Spleen (tissue), 11 donors: ENCODE measurements at regions not wholly inside any gene's neighbourhood (a gene's known extent, or its start where the extent isn't known, plus 50 kb on each side); places are given as distances from the start of the nearest gene placed in this dataset.

Experiments used
- DNase-seq: peaks from one replicate; pipeline ENCODE4 v3.0.0-alpha.2; 2020
- H3K27ac ChIP-seq, 8 donors: fragments of 200-600 bp; sonication (generic) in 7 of 8; 1 replicate in 4 of 8; 2 replicates in 4 of 8; pipeline versions ENCODE4 v1.5.0 to v1.8.0; 2016 to 2021; ENCODE audit warnings: inconsistent platforms in 4 of 8, mild to moderate bottlenecking in 4 of 8, moderate library complexity in 1 of 8
- H3K27me3 ChIP-seq, 7 donors: fragments of 200-600 bp; sonication (generic) in 6 of 7; replicated peaks in 1 of 7; 1 replicate in 4 of 7; 2 replicates in 3 of 7; pipeline versions ENCODE4 v1.5.0 to v1.8.0; 2016 to 2021; ENCODE audit warnings: inconsistent platforms in 3 of 7, mild to moderate bottlenecking in 1 of 7
- H3K36me3 ChIP-seq, 6 donors: fragments of 200-600 bp; sonication (generic) in 5 of 6; 1 replicate in 4 of 6; 2 replicates in 2 of 6; pipeline versions ENCODE4 v1.5.0 to v1.8.0; 2016 to 2021; ENCODE audit warnings: inconsistent platforms in 2 of 6
- H3K4me1 ChIP-seq, 6 donors: fragments of 200-600 bp; sonication (generic) in 5 of 6; 1 replicate in 3 of 6; 2 replicates in 3 of 6; pipeline versions ENCODE4 v1.5.0 to v1.8.0; 2016 to 2021; ENCODE audit warnings: inconsistent platforms in 3 of 6
- H3K4me3 ChIP-seq, 8 donors: fragments of 200-600 bp; sonication (generic) in 7 of 8; 1 replicate in 4 of 8; 2 replicates in 4 of 8; pipeline versions ENCODE4 v1.5.0 to v1.8.0; 2016 to 2021; ENCODE audit warnings: inconsistent platforms in 4 of 8, mild to moderate bottlenecking in 4 of 8, moderate library complexity in 2 of 8
- H3K9me3 ChIP-seq, 8 donors: fragments of 200-600 bp; sonication (generic) in 7 of 8; 1 replicate in 4 of 8; 2 replicates in 4 of 8; pipeline versions ENCODE4 v1.5.0 to v1.8.0; 2016 to 2021; ENCODE audit warnings: inconsistent platforms in 4 of 8
- POLR2A ChIP-seq, 3 donors: fragments of 450-650 bp; IDR thresholded peaks; one replicate each; pipeline ENCODE4 v1.5.1; 2017; ENCODE audit warnings: antibody characterized with exemption in 3 of 3, mild to moderate bottlenecking in 1 of 3
- POLR2AphosphoS5 ChIP-seq, 3 donors: sonication (generic); formaldehyde crosslinking; IDR thresholded peaks; one replicate each; pipeline ENCODE4 v1.5.1; 2017; ENCODE audit warnings: antibody characterized with exemption in 3 of 3
- WGBS, 5 donors: extraction: QIAGEN DNeasy Blood & Tissue Kit in 3 of 5; methylation state at CpG; one replicate each; pipeline versions ENCODE4 v1.1.5 to v1.1.7; 2013 to 2018; 5-methylcytosine and 5-hydroxymethylcytosine counted together
- intact Hi-C: fragments of 100-400 bp; cut with DNase I; formaldehyde crosslinking; loops from one replicate; pipeline ENCODE4 v1.15.0; 2023; ENCODE audit warnings: low total_unique reads
- TF ChIP-seq, protein P1 (sequence below), 11 experiments: fragments of 200-600 bp in 7 of 11; fragments of 450-650 bp in 4 of 11; sonication (generic) in 4 of 11; IDR thresholded peaks in 8 of 11; conservative IDR thresholded peaks in 3 of 11; 1 replicate in 7 of 11; 2 replicates in 4 of 11; pipeline versions ENCODE4 v1.4.0 to v1.8.0; 2016 to 2021; ENCODE audit warnings: antibody characterized with exemption in 11 of 11, inconsistent platforms in 4 of 11, mild to moderate bottlenecking in 1 of 11
- donor health status: healthy with polysubstance abuse.
- donor health status: DM: no; HTN: no; CAD: no; lungs with moderate emphysema.
- donor health status: DM: no; HTN: no; CAD: no.
- donor health status: Bipolar disorder and iron deficiency.
- donor health status: healthy.
- donor health status: DM: no; HTN: no; CAD: no.
- donor health status: DM: yes; HTN: yes; CAD: no.

DNA sequence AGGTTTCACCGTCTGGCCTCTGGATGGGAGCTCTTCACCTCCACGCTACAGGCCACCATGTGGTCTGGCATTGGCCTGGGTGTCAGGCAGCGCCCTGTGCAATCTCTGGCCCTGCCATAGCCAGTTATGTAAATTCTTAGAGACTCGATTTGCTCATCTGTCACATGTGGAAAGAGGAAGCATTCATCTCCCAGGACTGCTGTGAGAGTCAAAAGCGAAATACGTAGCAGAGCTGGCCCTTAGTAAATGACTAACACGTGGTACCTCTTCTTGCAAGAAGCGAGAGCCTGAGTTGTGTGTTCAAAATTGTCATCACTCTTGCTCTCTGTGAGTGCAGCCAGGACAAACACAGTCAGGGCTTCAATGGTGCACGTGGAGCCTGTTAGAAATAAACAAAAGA lies 159.0 kb upstream of the BACE2 start:
- no peak for DNase-seq
- intact Hi-C loops = no loop called here

DNA sequence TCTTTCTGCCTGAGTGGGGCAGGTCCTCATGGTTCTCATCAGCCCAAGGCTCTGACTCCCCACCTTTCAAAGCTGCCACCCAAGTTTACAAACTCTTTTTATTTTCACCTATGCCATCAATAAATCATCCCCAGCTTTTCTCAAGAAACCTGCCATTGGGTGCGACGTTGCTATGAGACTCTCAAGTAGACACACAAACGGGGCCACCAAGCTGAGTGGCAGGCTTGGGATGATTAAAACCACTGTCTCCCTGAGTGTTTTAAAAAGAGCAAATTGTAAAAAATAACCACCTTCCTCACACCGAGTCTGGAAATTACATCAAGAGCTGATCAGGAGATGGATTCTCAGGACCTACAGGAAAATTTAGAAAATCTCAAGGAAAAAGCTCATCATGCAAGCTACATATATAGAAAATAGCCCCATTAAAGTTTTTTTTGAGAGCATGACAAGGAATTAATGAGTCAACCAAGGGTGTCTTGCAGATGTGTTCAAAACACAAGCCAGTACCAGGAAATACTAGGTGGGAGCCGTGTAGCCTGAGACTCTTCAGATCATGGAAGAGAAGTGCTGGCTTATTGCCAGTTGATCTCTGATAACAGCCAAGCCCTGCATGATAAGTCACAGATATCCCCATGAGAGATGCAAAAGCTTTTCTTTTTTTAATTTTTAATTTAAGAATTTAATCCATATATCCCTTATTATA lies 158.4 kb upstream of the BACE2 start:
- WGBS, 5 donors = 68 to 81% (median 74%) methylated on average over 5 of the region's 5 CpGs
- Histone ChIP-seq H3K9me3 (no peaks in the 10 kb centered on the region), H3K27me3 (peaks cover 0 to 5% (median 0%) of the 10 kb centered on the region in 7 donors), H3K27ac (no peak overlapping the region), H3K4me3 (no peak overlapping the region), H3K36me3 (no peaks in the 10 kb centered on the region), H3K4me1 (no peaks in the 10 kb centered on the region)
- intact Hi-C loops = no loop called here
- TF ChIP-seq POLR2A (IDR thresholded peaks at IDR 0.05) (no peak), POLR2AphosphoS5 (IDR thresholded peaks at IDR 0.05) (no peak)
- TF ChIP-seq, protein P1, sequence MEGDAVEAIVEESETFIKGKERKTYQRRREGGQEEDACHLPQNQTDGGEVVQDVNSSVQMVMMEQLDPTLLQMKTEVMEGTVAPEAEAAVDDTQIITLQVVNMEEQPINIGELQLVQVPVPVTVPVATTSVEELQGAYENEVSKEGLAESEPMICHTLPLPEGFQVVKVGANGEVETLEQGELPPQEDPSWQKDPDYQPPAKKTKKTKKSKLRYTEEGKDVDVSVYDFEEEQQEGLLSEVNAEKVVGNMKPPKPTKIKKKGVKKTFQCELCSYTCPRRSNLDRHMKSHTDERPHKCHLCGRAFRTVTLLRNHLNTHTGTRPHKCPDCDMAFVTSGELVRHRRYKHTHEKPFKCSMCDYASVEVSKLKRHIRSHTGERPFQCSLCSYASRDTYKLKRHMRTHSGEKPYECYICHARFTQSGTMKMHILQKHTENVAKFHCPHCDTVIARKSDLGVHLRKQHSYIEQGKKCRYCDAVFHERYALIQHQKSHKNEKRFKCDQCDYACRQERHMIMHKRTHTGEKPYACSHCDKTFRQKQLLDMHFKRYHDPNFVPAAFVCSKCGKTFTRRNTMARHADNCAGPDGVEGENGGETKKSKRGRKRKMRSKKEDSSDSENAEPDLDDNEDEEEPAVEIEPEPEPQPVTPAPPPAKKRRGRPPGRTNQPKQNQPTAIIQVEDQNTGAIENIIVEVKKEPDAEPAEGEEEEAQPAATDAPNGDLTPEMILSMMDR (IDR thresholded peaks at IDR 0.05 in 8 of 11, conservative IDR thresholded peaks at IDR 0.05 in 3 of 11) = no peak
- no peak for DNase-seq

More for the DNA sequence above, 159.0 kb upstream of the BACE2 start:
- Histone ChIP-seq H3K9me3 (no peaks in the 10 kb centered on the region), H3K27me3 (peaks cover 0 to 5% (median 0%) of the 10 kb centered on the region in 7 donors), H3K4me1 (no peaks in the 10 kb centered on the region), H3K4me3 (no peak overlapping the region), H3K27ac (no peak overlapping the region), H3K36me3 (no peaks in the 10 kb centered on the region)
- no peak for TF ChIP-seq POLR2A (IDR thresholded peaks at IDR 0.05)
- TF ChIP-seq POLR2AphosphoS5 (IDR thresholded peaks at IDR 0.05) = no peak
- TF ChIP-seq, protein P1 (IDR thresholded peaks at IDR 0.05 in 8 of 11, conservative IDR thresholded peaks at IDR 0.05 in 3 of 11) = no peak
- WGBS, 5 donors = 61 to 72% (median 65%) methylated on average over 9 of the region's 9 CpGs

DNA sequence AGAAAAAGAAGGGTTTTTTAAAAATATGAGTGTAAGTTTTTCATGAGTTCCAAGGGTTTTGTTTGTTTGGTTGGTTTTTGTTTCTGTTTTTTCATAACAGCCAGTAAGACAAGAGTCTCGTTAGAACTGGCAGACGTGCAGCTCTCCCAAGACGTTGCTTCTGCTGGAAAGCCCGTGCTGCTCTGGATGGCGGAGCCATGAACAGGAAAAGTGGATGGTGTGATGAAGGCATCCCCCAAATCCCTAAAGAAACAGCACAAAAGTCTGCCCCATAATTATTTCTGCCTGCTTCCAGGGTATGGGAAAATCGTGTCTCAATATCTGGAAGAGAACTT lies 157.9 kb upstream of the BACE2 start:
- TF ChIP-seq, protein P1 (IDR thresholded peaks at IDR 0.05 in 8 of 11, conservative IDR thresholded peaks at IDR 0.05 in 3 of 11) = no peak
- TF ChIP-seq POLR2A (IDR thresholded peaks at IDR 0.05) (no peak), POLR2AphosphoS5 (IDR thresholded peaks at IDR 0.05) (no peak)
- WGBS, 5 donors = 57 to 73% (median 69%) methylated on average over 6 of the region's 6 CpGs
- no peaks in the 10 kb centered on the region for H3K4me1 ChIP-seq
- H3K36me3 ChIP-seq = no peaks in the 10 kb centered on the region
- no peak overlapping the region for H3K27ac ChIP-seq
- no peak for DNase-seq
- H3K9me3 ChIP-seq = no peaks in the 10 kb centered on the region
- intact Hi-C loops = no loop called here
- no peak overlapping the region for H3K4me3 ChIP-seq
- H3K27me3 ChIP-seq = peaks cover 0 to 5% (median 0%) of the 10 kb centered on the region in 7 donors

DNA sequence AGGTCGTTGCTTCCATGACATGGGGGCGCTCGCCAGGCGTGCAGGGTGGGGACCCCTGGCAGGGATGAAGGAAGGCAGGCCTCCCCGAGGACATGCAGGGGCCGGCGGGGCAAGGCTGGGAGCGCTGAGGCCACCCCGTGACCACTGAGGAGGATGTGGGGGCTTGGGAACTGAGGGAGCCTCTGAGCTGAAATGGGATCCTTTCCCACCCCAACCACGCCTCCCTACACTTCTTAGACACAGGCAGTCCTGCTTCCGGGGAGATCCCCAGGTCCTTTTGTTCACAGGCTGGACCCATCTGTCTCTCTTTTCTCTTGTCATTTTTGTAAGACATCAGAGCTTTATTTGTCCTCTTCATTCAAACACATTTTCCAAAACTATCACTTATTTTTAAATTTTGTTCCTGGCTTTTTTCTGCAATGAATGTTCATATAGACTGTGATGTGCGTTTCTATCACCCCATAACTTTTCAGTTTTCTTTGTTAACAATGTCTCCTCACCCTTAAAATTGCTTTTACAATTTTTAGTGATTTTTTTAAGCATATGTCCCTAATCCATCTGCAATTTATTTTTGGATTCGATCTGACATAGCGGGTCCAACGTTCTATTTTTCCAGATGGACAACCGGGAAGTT lies 156.7 kb upstream of the BACE2 start:
- TF ChIP-seq POLR2AphosphoS5 (IDR thresholded peaks at IDR 0.05) (no peak), POLR2A (IDR thresholded peaks at IDR 0.05) (no peak)
- TF ChIP-seq, protein P1 (IDR thresholded peaks at IDR 0.05 in 8 of 11, conservative IDR thresholded peaks at IDR 0.05 in 3 of 11) = no peak
- H3K9me3 ChIP-seq = no peaks in the 10 kb centered on the region
- no peak overlapping the region for H3K27ac ChIP-seq
- 78 to 86% (median 80%) methylated on average over 12 to 16 of the region's 16 CpGs for WGBS, 5 donors
- no peaks in the 10 kb centered on the region for H3K36me3 ChIP-seq
- intact Hi-C loops = no loop called here
- DNase-seq = no peak
- no peak overlapping the region for H3K4me3 ChIP-seq
- peaks cover 0 to 5% (median 0%) of the 10 kb centered on the region in 7 donors for H3K27me3 ChIP-seq
- no peaks in the 10 kb centered on the region for H3K4me1 ChIP-seq
